ENCODE measurements at regions not wholly inside any gene's neighbourhood (a gene's known extent, or its start where the extent isn't known, plus 50 kb on each side); places are given as distances from the start of the nearest gene placed in this dataset.

- Histone ChIP-seq H3K4me1 (ENCODE audit: control insufficient read depth in 3 of 3, insufficient read depth in 3 of 3, low read length in 3 of 3) (peaks cover 0 to 9% (median 0%) of the 10 kb centered on the region in 3 donors), H3K9me3 (ENCODE audit: control insufficient read depth in 3 of 3, low read length in 3 of 3) (no peaks in the 10 kb centered on the region), H3K9ac (ENCODE audit: low read depth in 1 of 3, low read length in 3 of 3) (no peak overlapping the region), H3K27ac (ENCODE audit: low read depth, low read length) (no peak overlapping the region), H3K27me3 (ENCODE audit: control insufficient read depth in 3 of 3, insufficient read depth in 3 of 3, low read length in 3 of 3) (no peaks in the 10 kb centered on the region), H3K36me3 (ENCODE audit: control insufficient read depth in 3 of 3, insufficient read depth in 3 of 3, low read length in 3 of 3) (no peaks in the 10 kb centered on the region), H3K4me3 (ENCODE audit: low read length in 3 of 3) (no peak overlapping the region)
Observed at GRCh38 chr2:64232266-64232665, 88.0 kb upstream of the PELI1 start.

- peaks cover 0 to 2% (median 0%) of the 10 kb centered on the region in 3 donors for H3K4me1 ChIP-seq (ENCODE audit: control insufficient read depth in 3 of 3, insufficient read depth in 3 of 3, low read length in 3 of 3)
- no peak overlapping the region for H3K4me3 ChIP-seq (ENCODE audit: low read length in 3 of 3)
- H3K27ac ChIP-seq (ENCODE audit: low read depth, low read length), result no peak overlapping the region
- no peaks in the 10 kb centered on the region for H3K27me3 ChIP-seq (ENCODE audit: control insufficient read depth in 3 of 3, insufficient read depth in 3 of 3, low read length in 3 of 3)
- no peaks in the 10 kb centered on the region for H3K36me3 ChIP-seq (ENCODE audit: control insufficient read depth in 3 of 3, insufficient read depth in 3 of 3, low read length in 3 of 3)
- H3K9ac ChIP-seq (ENCODE audit: low read depth in 1 of 3, low read length in 3 of 3), result no peak overlapping the region
- H3K9me3 ChIP-seq (ENCODE audit: control insufficient read depth in 3 of 3, low read length in 3 of 3), result no peaks in the 10 kb centered on the region
Observed at GRCh38 chr2:64233376-64233922, 89.2 kb upstream of the PELI1 start.

GRCh38 chr2:64234150-64234549 lies 89.9 kb upstream of the PELI1 start:
- no peaks in the 10 kb centered on the region for H3K4me1 ChIP-seq (ENCODE audit: control insufficient read depth in 3 of 3, insufficient read depth in 3 of 3, low read length in 3 of 3)
- H3K9me3 ChIP-seq (ENCODE audit: control insufficient read depth in 3 of 3, low read length in 3 of 3), result no peaks in the 10 kb centered on the region
- no peaks in the 10 kb centered on the region for H3K27me3 ChIP-seq (ENCODE audit: control insufficient read depth in 3 of 3, insufficient read depth in 3 of 3, low read length in 3 of 3)
- H3K9ac ChIP-seq (ENCODE audit: low read depth in 1 of 3, low read length in 3 of 3), result no peak overlapping the region
- H3K4me3 ChIP-seq (ENCODE audit: low read length in 3 of 3), result no peak overlapping the region
- H3K27ac ChIP-seq (ENCODE audit: low read depth, low read length), result no peak overlapping the region
- no peaks in the 10 kb centered on the region for H3K36me3 ChIP-seq (ENCODE audit: control insufficient read depth in 3 of 3, insufficient read depth in 3 of 3, low read length in 3 of 3)

GRCh38 chr2:64234785-64235184 lies 90.6 kb upstream of the PELI1 start:
- no peaks in the 10 kb centered on the region for H3K9me3 ChIP-seq (ENCODE audit: control insufficient read depth in 3 of 3, low read length in 3 of 3)
- H3K36me3 ChIP-seq (ENCODE audit: control insufficient read depth in 3 of 3, insufficient read depth in 3 of 3, low read length in 3 of 3), result no peaks in the 10 kb centered on the region
- H3K9ac ChIP-seq (ENCODE audit: low read depth in 1 of 3, low read length in 3 of 3), result no peak overlapping the region
- H3K27ac ChIP-seq (ENCODE audit: low read depth, low read length), result no peak overlapping the region
- no peaks in the 10 kb centered on the region for H3K4me1 ChIP-seq (ENCODE audit: control insufficient read depth in 3 of 3, insufficient read depth in 3 of 3, low read length in 3 of 3)
- no peak overlapping the region for H3K4me3 ChIP-seq (ENCODE audit: low read length in 3 of 3)
- H3K27me3 ChIP-seq (ENCODE audit: control insufficient read depth in 3 of 3, insufficient read depth in 3 of 3, low read length in 3 of 3), result no peaks in the 10 kb centered on the region

- Histone ChIP-seq H3K27me3 (ENCODE audit: control insufficient read depth in 3 of 3, insufficient read depth in 3 of 3, low read length in 3 of 3) (no peaks in the 10 kb centered on the region), H3K9me3 (ENCODE audit: control insufficient read depth in 3 of 3, low read length in 3 of 3) (no peaks in the 10 kb centered on the region), H3K27ac (ENCODE audit: low read depth, low read length) (no peak overlapping the region), H3K36me3 (ENCODE audit: control insufficient read depth in 3 of 3, insufficient read depth in 3 of 3, low read length in 3 of 3) (no peaks in the 10 kb centered on the region), H3K9ac (ENCODE audit: low read depth in 1 of 3, low read length in 3 of 3) (no peak overlapping the region), H3K4me3 (ENCODE audit: low read length in 3 of 3) (no peak overlapping the region), H3K4me1 (ENCODE audit: control insufficient read depth in 3 of 3, insufficient read depth in 3 of 3, low read length in 3 of 3) (no peaks in the 10 kb centered on the region)
Observed at GRCh38 chr2:64237266-64237665, 93.0 kb upstream of the PELI1 start.

GRCh38 chr2:64238799-64239198 lies 94.6 kb upstream of the PELI1 start:
- Histone ChIP-seq H3K4me3 (ENCODE audit: low read length in 3 of 3) (no peak overlapping the region), H3K36me3 (ENCODE audit: control insufficient read depth in 3 of 3, insufficient read depth in 3 of 3, low read length in 3 of 3) (no peaks in the 10 kb centered on the region), H3K4me1 (ENCODE audit: control insufficient read depth in 3 of 3, insufficient read depth in 3 of 3, low read length in 3 of 3) (no peaks in the 10 kb centered on the region), H3K27ac (ENCODE audit: low read depth, low read length) (no peak overlapping the region), H3K9me3 (ENCODE audit: control insufficient read depth in 3 of 3, low read length in 3 of 3) (no peaks in the 10 kb centered on the region), H3K9ac (ENCODE audit: low read depth in 1 of 3, low read length in 3 of 3) (no peak overlapping the region), H3K27me3 (ENCODE audit: control insufficient read depth in 3 of 3, insufficient read depth in 3 of 3, low read length in 3 of 3) (no peaks in the 10 kb centered on the region)

GRCh38 chr2:64243081-64244036 lies 99.1 kb upstream of the PELI1 start:
- no peaks in the 10 kb centered on the region for H3K36me3 ChIP-seq (ENCODE audit: control insufficient read depth in 3 of 3, insufficient read depth in 3 of 3, low read length in 3 of 3)
- no peaks in the 10 kb centered on the region for H3K4me1 ChIP-seq (ENCODE audit: control insufficient read depth in 3 of 3, insufficient read depth in 3 of 3, low read length in 3 of 3)
- H3K4me3 ChIP-seq (ENCODE audit: low read length in 3 of 3), result no peak overlapping the region
- no peaks in the 10 kb centered on the region for H3K9me3 ChIP-seq (ENCODE audit: control insufficient read depth in 3 of 3, low read length in 3 of 3)
- no peaks in the 10 kb centered on the region for H3K27me3 ChIP-seq (ENCODE audit: control insufficient read depth in 3 of 3, insufficient read depth in 3 of 3, low read length in 3 of 3)
- no peak overlapping the region for H3K27ac ChIP-seq (ENCODE audit: low read depth, low read length)
- H3K9ac ChIP-seq (ENCODE audit: low read depth in 1 of 3, low read length in 3 of 3), result no peak overlapping the region

GRCh38 chr2:64244037-64244416 lies 99.8 kb upstream of the PELI1 start:
- no peak overlapping the region for H3K27ac ChIP-seq (ENCODE audit: low read depth, low read length)

GRCh38 chr2:64245631-64246030 lies 101.4 kb upstream of the PELI1 start:
- Histone ChIP-seq H3K9ac (ENCODE audit: low read depth in 1 of 3, low read length in 3 of 3) (no peak overlapping the region), H3K27me3 (ENCODE audit: control insufficient read depth in 3 of 3, insufficient read depth in 3 of 3, low read length in 3 of 3) (no peaks in the 10 kb centered on the region), H3K36me3 (ENCODE audit: control insufficient read depth in 3 of 3, insufficient read depth in 3 of 3, low read length in 3 of 3) (no peaks in the 10 kb centered on the region), H3K4me3 (ENCODE audit: low read length in 3 of 3) (no peak overlapping the region), H3K4me1 (ENCODE audit: control insufficient read depth in 3 of 3, insufficient read depth in 3 of 3, low read length in 3 of 3) (peaks cover under 1 to 3% (median 3%) of the 10 kb centered on the region in 3 donors), H3K27ac (ENCODE audit: low read depth, low read length) (no peak overlapping the region), H3K9me3 (ENCODE audit: control insufficient read depth in 3 of 3, low read length in 3 of 3) (no peaks in the 10 kb centered on the region)

More at GRCh38 chr2:64244037-64244416, 99.8 kb upstream of the PELI1 start:
- no peaks in the 10 kb centered on the region for H3K36me3 ChIP-seq (ENCODE audit: control insufficient read depth in 3 of 3, insufficient read depth in 3 of 3, low read length in 3 of 3)
- no peak overlapping the region for H3K4me3 ChIP-seq (ENCODE audit: low read length in 3 of 3)
- H3K9me3 ChIP-seq (ENCODE audit: control insufficient read depth in 3 of 3, low read length in 3 of 3), result no peaks in the 10 kb centered on the region
- H3K4me1 ChIP-seq (ENCODE audit: control insufficient read depth in 3 of 3, insufficient read depth in 3 of 3, low read length in 3 of 3), result no peaks in the 10 kb centered on the region
- no peak overlapping the region for H3K9ac ChIP-seq (ENCODE audit: low read depth in 1 of 3, low read length in 3 of 3)
- H3K27me3 ChIP-seq (ENCODE audit: control insufficient read depth in 3 of 3, insufficient read depth in 3 of 3, low read length in 3 of 3), result no peaks in the 10 kb centered on the region

GRCh38 chr2:64246962-64247361 lies 102.7 kb upstream of the PELI1 start:
- Histone ChIP-seq H3K36me3 (ENCODE audit: control insufficient read depth in 3 of 3, insufficient read depth in 3 of 3, low read length in 3 of 3) (no peaks in the 10 kb centered on the region), H3K9me3 (ENCODE audit: control insufficient read depth in 3 of 3, low read length in 3 of 3) (no peaks in the 10 kb centered on the region), H3K27ac (ENCODE audit: low read depth, low read length) (no peak overlapping the region), H3K9ac (ENCODE audit: low read depth in 1 of 3, low read length in 3 of 3) (no peak overlapping the region), H3K27me3 (ENCODE audit: control insufficient read depth in 3 of 3, insufficient read depth in 3 of 3, low read length in 3 of 3) (no peaks in the 10 kb centered on the region), H3K4me1 (ENCODE audit: control insufficient read depth in 3 of 3, insufficient read depth in 3 of 3, low read length in 3 of 3) (peaks cover 4 to 8% (median 4%) of the 10 kb centered on the region in 3 donors), H3K4me3 (ENCODE audit: low read length in 3 of 3) (no peak overlapping the region)
